ENCODE measurements at regions not wholly inside any gene's neighbourhood (a gene's known extent, or its start where the extent isn't known, plus 50 kb on each side); places are given as distances from the start of the nearest gene placed in this dataset.

DNA sequence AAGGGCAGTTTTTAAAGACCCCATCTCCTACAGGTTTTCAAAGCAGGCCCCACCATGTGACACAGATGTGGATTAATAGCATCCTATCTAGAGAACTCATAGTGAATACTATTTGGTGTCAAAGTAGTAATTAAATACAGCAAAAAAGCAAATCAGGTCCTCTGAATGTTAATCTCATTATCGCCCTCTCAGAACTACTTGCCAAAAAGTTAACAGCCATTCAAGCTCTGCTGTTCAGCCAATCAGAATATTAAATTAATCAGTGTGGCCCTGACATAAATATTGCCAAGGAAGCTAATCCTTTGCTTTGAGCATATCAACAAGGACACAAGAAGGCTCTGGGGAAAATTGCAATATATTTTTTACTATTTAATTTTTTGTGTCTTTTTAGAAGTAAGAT is 428.9 kb upstream of the SOX11 start:
- TF ChIP-seq, protein P1, sequence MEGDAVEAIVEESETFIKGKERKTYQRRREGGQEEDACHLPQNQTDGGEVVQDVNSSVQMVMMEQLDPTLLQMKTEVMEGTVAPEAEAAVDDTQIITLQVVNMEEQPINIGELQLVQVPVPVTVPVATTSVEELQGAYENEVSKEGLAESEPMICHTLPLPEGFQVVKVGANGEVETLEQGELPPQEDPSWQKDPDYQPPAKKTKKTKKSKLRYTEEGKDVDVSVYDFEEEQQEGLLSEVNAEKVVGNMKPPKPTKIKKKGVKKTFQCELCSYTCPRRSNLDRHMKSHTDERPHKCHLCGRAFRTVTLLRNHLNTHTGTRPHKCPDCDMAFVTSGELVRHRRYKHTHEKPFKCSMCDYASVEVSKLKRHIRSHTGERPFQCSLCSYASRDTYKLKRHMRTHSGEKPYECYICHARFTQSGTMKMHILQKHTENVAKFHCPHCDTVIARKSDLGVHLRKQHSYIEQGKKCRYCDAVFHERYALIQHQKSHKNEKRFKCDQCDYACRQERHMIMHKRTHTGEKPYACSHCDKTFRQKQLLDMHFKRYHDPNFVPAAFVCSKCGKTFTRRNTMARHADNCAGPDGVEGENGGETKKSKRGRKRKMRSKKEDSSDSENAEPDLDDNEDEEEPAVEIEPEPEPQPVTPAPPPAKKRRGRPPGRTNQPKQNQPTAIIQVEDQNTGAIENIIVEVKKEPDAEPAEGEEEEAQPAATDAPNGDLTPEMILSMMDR (conservative IDR thresholded peaks at IDR 0.05): no peak
- no peak for TF ChIP-seq EZH2 (IDR thresholded peaks at IDR 0.05; ENCODE audit: low read depth)
